ENCODE measurements at regions not wholly inside any gene's neighbourhood (a gene's known extent, or its start where the extent isn't known, plus 50 kb on each side); places are given as distances from the start of the nearest gene placed in this dataset.

- Mint-ChIP-seq H3K4me1 (no peaks in the 10 kb centered on the region), H3K27me3 (peaks cover 11% of the 10 kb centered on the region), H3K4me3 (no peak overlapping the region), H3K9me3 (ENCODE audit: low read depth) (no peaks in the 10 kb centered on the region), H3K27ac (no peak overlapping the region), H3K36me3 (no peaks in the 10 kb centered on the region)
- CTCF ChIA-PET, result no interaction called here
- ATAC-seq (no peak), DNase-seq (no peak)
Observed at GRCh38 chr1:17913326-17914115, 158.4 kb downstream of the ACTL8 start.

GRCh38 chr1:17914131-17914530 is 159.0 kb downstream of the ACTL8 start:
- peaks cover 9% of the 10 kb centered on the region for H3K27me3 Mint-ChIP-seq

GRCh38 chr1:17914987-17915386 is 159.9 kb downstream of the ACTL8 start:
- Mint-ChIP-seq H3K4me1 (no peaks in the 10 kb centered on the region), H3K36me3 (no peaks in the 10 kb centered on the region)

More at GRCh38 chr1:17914131-17914530, 159.0 kb downstream of the ACTL8 start:
- CTCF ChIA-PET, result no interaction called here
- Mint-ChIP-seq H3K27ac (no peak overlapping the region), H3K4me3 (no peak overlapping the region), H3K9me3 (ENCODE audit: low read depth) (no peaks in the 10 kb centered on the region), H3K36me3 (no peaks in the 10 kb centered on the region), H3K4me1 (no peaks in the 10 kb centered on the region)
- DNase-seq (no peak), ATAC-seq (no peak)

GRCh38 chr1:17915511-17916197 is 160.5 kb downstream of the ACTL8 start:
- CTCF ChIA-PET, result no interaction called here
- Mint-ChIP-seq H3K27ac (no peak overlapping the region), H3K9me3 (ENCODE audit: low read depth) (no peaks in the 10 kb centered on the region), H3K36me3 (no peaks in the 10 kb centered on the region), H3K4me1 (no peaks in the 10 kb centered on the region), H3K4me3 (no peak overlapping the region), H3K27me3 (peaks cover 5% of the 10 kb centered on the region)
- DNase-seq, result no peak
- no peak for ATAC-seq

More at GRCh38 chr1:17914987-17915386, 159.9 kb downstream of the ACTL8 start:
- Mint-ChIP-seq H3K27me3 (peaks cover 5% of the 10 kb centered on the region), H3K27ac (no peak overlapping the region), H3K9me3 (ENCODE audit: low read depth) (no peaks in the 10 kb centered on the region), H3K4me3 (no peak overlapping the region)
- DNase-seq (no peak), ATAC-seq (no peak)
- CTCF ChIA-PET, result no interaction called here

- ATAC-seq (no peak), DNase-seq (no peak)
- Mint-ChIP-seq H3K4me3 (no peak overlapping the region), H3K36me3 (no peaks in the 10 kb centered on the region), H3K27ac (no peak overlapping the region), H3K9me3 (ENCODE audit: low read depth) (no peaks in the 10 kb centered on the region), H3K4me1 (no peaks in the 10 kb centered on the region), H3K27me3 (peaks cover 3% of the 10 kb centered on the region)
- CTCF ChIA-PET, result no interaction called here
Observed at GRCh38 chr1:17916702-17917101, 161.6 kb downstream of the ACTL8 start.

GRCh38 chr1:17919525-17920439 is 164.6 kb downstream of the ACTL8 start:
- CTCF ChIA-PET, result no interaction called here
- DNase-seq, result no peak
- H3K4me3 Mint-ChIP-seq, result no peak overlapping the region

GRCh38 chr1:17920881-17921640 is 165.9 kb downstream of the ACTL8 start:
- CTCF ChIA-PET, result no interaction called here
- Mint-ChIP-seq H3K4me3 (no peak overlapping the region), H3K27me3 (peaks cover 3% of the 10 kb centered on the region), H3K27ac (no peak overlapping the region), H3K36me3 (no peaks in the 10 kb centered on the region), H3K4me1 (no peaks in the 10 kb centered on the region), H3K9me3 (ENCODE audit: low read depth) (no peaks in the 10 kb centered on the region)
- DNase-seq (no peak), ATAC-seq (no peak)

More at GRCh38 chr1:17919525-17920439, 164.6 kb downstream of the ACTL8 start:
- Mint-ChIP-seq H3K27me3 (peaks cover 3% of the 10 kb centered on the region), H3K4me1 (no peaks in the 10 kb centered on the region), H3K27ac (no peak overlapping the region), H3K9me3 (ENCODE audit: low read depth) (no peaks in the 10 kb centered on the region), H3K36me3 (no peaks in the 10 kb centered on the region)
- no peak for ATAC-seq

- CTCF ChIA-PET, result interaction anchor here (1.2 kb wide), 1 partner anchor 12 kb away, joined by 5 read pairs; no protein-coding TSS in a partner anchor
- Mint-ChIP-seq H3K27me3 (peaks cover 3% of the 10 kb centered on the region), H3K4me3 (no peak overlapping the region), H3K4me1 (no peaks in the 10 kb centered on the region), H3K36me3 (no peaks in the 10 kb centered on the region), H3K27ac (no peak overlapping the region), H3K9me3 (ENCODE audit: low read depth) (no peaks in the 10 kb centered on the region)
- ATAC-seq (no peak), DNase-seq (no peak)
Observed at GRCh38 chr1:17922833-17923232, 167.7 kb downstream of the ACTL8 start.

GRCh38 chr1:17923666-17924065 is 168.5 kb downstream of the ACTL8 start:
- Mint-ChIP-seq H3K27me3 (peaks cover 3% of the 10 kb centered on the region), H3K4me1 (no peaks in the 10 kb centered on the region), H3K27ac (no peak overlapping the region), H3K4me3 (no peak overlapping the region), H3K9me3 (ENCODE audit: low read depth) (no peaks in the 10 kb centered on the region), H3K36me3 (no peaks in the 10 kb centered on the region)
- CTCF ChIA-PET, result interaction anchor here (0.8 to 1.2 kb wide), 2 partner anchors 13 to 657 kb away, joined by 3 to 5 read pairs; no protein-coding TSS in a partner anchor
- DNase-seq (no peak), ATAC-seq (no peak)

- Mint-ChIP-seq H3K4me3 (no peak overlapping the region), H3K27me3 (peaks cover 3% of the 10 kb centered on the region), H3K4me1 (no peaks in the 10 kb centered on the region), H3K9me3 (ENCODE audit: low read depth) (no peaks in the 10 kb centered on the region), H3K36me3 (no peaks in the 10 kb centered on the region), H3K27ac (no peak overlapping the region)
- CTCF ChIA-PET, result no interaction called here
- ATAC-seq (no peak), DNase-seq (no peak)
Observed at GRCh38 chr1:17924578-17924977, 169.4 kb downstream of the ACTL8 start.

GRCh38 chr1:17925290-17926237 is 170.4 kb downstream of the ACTL8 start:
- no peak for DNase-seq
- ATAC-seq, result no peak
- H3K4me1 Mint-ChIP-seq, result no peaks in the 10 kb centered on the region

GRCh38 chr1:17926906-17927305 is 171.8 kb downstream of the ACTL8 start:
- CTCF ChIA-PET, result no interaction called here
- Mint-ChIP-seq H3K4me1 (no peaks in the 10 kb centered on the region), H3K27me3 (peaks cover 3% of the 10 kb centered on the region), H3K9me3 (ENCODE audit: low read depth) (no peaks in the 10 kb centered on the region), H3K36me3 (no peaks in the 10 kb centered on the region), H3K4me3 (no peak overlapping the region), H3K27ac (no peak overlapping the region)
- DNase-seq (no peak), ATAC-seq (no peak)

More at GRCh38 chr1:17925290-17926237, 170.4 kb downstream of the ACTL8 start:
- Mint-ChIP-seq H3K4me3 (no peak overlapping the region), H3K27ac (no peak overlapping the region), H3K27me3 (peaks cover 3% of the 10 kb centered on the region), H3K36me3 (no peaks in the 10 kb centered on the region), H3K9me3 (ENCODE audit: low read depth) (no peaks in the 10 kb centered on the region)
- CTCF ChIA-PET, result no interaction called here
